OCI-LY1 (cell line): ENCODE measurements at regions not wholly inside any gene's neighbourhood (a gene's known extent, or its start where the extent isn't known, plus 50 kb on each side); places are given as distances from the start of the nearest gene placed in this dataset.

Experiments used
- H2AFZ ChIP-seq: fragments of 200-600 bp; sonication (generic), shearing (Covaris generic); 2 replicates; pipeline ENCODE4 v1.6.0; 2014; ENCODE audit warnings: antibody characterized with exemption, mild to moderate bottlenecking, low read length
- H3F3A ChIP-seq: fragments of 200-600 bp; sonication (generic), shearing (Covaris generic); 2 replicates; pipeline ENCODE4 v1.6.0; 2014; ENCODE audit warnings: mild to moderate bottlenecking, antibody characterized with exemption, low read length, moderate library complexity; ENCODE audit not compliant: insufficient read depth
- H3K27ac ChIP-seq: fragments of 200-600 bp; sonication (generic); 2 replicates; pipeline ENCODE4 v1.5.1; 2014; ENCODE audit warnings: low read length, mixed run types, mild to moderate bottlenecking, low read depth; ENCODE audit not compliant: poor library complexity, severe bottlenecking
- H3K27me3 ChIP-seq: fragments of 200-600 bp; sonication (generic); 2 replicates; pipeline ENCODE4 v1.6.0; 2014; ENCODE audit warnings: antibody characterized with exemption, mild to moderate bottlenecking, low read length, moderate library complexity; ENCODE audit not compliant: insufficient read depth
- H3K36me3 ChIP-seq: fragments of 200-600 bp; sonication (generic); 2 replicates; pipeline ENCODE4 v1.6.1; 2014; ENCODE audit warnings: mild to moderate bottlenecking, antibody characterized with exemption, low read length, moderate library complexity, mixed read lengths; ENCODE audit not compliant: insufficient read depth
- H3K4me1 ChIP-seq: fragments of 200-600 bp; sonication (generic); 2 replicates; pipeline ENCODE4 v1.5.1; 2014; ENCODE audit warnings: mild to moderate bottlenecking, low read length, moderate library complexity; ENCODE audit not compliant: insufficient read depth, severe bottlenecking
- H3K4me2 ChIP-seq: fragments of 200-600 bp; sonication (generic), shearing (Covaris generic); 2 replicates; pipeline ENCODE4 v1.6.1; 2014; ENCODE audit warnings: low read length
- H3K4me3 ChIP-seq: fragments of 200-600 bp; sonication (generic); 2 replicates; pipeline ENCODE4 v1.5.1; 2014; ENCODE audit warnings: low read length, low read depth, mild to moderate bottlenecking, mixed read lengths; ENCODE audit not compliant: poor library complexity, severe bottlenecking
- H3K79me2 ChIP-seq: fragments of 200-600 bp; shearing (Covaris generic); 2 replicates; pipeline ENCODE4 v1.6.1; 2016; ENCODE audit warnings: mixed run types, low read length, mixed read lengths; ENCODE audit not compliant: insufficient read depth
- H3K9ac ChIP-seq: fragments of 200-600 bp; sonication (generic), shearing (Covaris generic); 2 replicates; pipeline ENCODE4 v1.6.1; 2014; ENCODE audit warnings: mild to moderate bottlenecking, low read length, mixed read lengths
- H3K9me2 ChIP-seq: fragments of 200-600 bp; sonication (generic), shearing (Covaris generic); 2 replicates; pipeline ENCODE4 v1.6.1; 2014; ENCODE audit warnings: low read depth, mild to moderate bottlenecking, low read length, mixed read lengths
- H3K9me3 ChIP-seq: fragments of 200-600 bp; shearing (Covaris generic); 2 replicates; pipeline ENCODE4 v1.6.1; 2014; ENCODE audit warnings: low read length, mixed read lengths
- H4K20me1 ChIP-seq: fragments of 200-600 bp; sonication (generic), shearing (Covaris generic); 2 replicates; pipeline ENCODE4 v1.6.0; 2016; ENCODE audit warnings: mild to moderate bottlenecking, low read length; ENCODE audit not compliant: insufficient read depth
- EZH2 ChIP-seq: fragments of 200-600 bp; sonication (generic), shearing (Covaris generic); IDR thresholded peaks from 2 replicates; pipeline ENCODE4 v1.8.0; 2017; ENCODE audit warnings: borderline replicate concordance, mixed run types, mild to moderate bottlenecking, antibody characterized with exemption, low read length, moderate library complexity, mixed read lengths
- TF ChIP-seq, protein P1 (sequence below): fragments of 200-600 bp; sonication (generic), shearing (Covaris generic); IDR thresholded peaks from 2 replicates; pipeline ENCODE4 v1.5.1; 2017; ENCODE audit warnings: mild to moderate bottlenecking, antibody characterized with exemption, low read length, moderate library complexity, mixed read lengths

DNA sequence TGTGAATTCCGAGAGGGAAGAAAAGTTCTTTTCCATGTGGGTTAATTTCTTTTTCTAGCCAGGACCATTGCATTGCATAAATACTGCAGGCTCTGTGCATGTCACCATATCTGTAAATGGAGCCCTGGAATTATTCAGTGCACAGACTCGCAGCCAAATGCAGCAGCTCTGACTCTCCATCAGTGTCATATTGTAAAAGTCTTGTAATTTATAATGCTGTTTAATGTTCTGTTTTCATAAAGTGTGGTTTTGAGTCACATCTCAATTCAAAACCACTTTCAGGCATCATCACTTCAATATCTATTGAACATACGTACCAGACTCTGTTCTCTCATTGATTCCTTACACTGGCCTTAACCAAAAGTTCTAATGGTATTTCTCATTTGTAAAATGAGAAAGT is 193.9 kb upstream of the RPL34 start:
- H4K20me1 ChIP-seq, result no peaks in the 10 kb centered on the region
- H3K79me2 ChIP-seq, result no peaks in the 10 kb centered on the region
- no peaks in the 10 kb centered on the region for H3F3A ChIP-seq
- no peaks in the 10 kb centered on the region for H3K4me1 ChIP-seq
- no peaks in the 10 kb centered on the region for H3K9me3 ChIP-seq
- H3K9ac ChIP-seq, result no peak overlapping the region
- H3K4me2 ChIP-seq, result no peak overlapping the region
- no peak overlapping the region for H3K27ac ChIP-seq
- no peak for TF ChIP-seq EZH2
- TF ChIP-seq, protein P1, sequence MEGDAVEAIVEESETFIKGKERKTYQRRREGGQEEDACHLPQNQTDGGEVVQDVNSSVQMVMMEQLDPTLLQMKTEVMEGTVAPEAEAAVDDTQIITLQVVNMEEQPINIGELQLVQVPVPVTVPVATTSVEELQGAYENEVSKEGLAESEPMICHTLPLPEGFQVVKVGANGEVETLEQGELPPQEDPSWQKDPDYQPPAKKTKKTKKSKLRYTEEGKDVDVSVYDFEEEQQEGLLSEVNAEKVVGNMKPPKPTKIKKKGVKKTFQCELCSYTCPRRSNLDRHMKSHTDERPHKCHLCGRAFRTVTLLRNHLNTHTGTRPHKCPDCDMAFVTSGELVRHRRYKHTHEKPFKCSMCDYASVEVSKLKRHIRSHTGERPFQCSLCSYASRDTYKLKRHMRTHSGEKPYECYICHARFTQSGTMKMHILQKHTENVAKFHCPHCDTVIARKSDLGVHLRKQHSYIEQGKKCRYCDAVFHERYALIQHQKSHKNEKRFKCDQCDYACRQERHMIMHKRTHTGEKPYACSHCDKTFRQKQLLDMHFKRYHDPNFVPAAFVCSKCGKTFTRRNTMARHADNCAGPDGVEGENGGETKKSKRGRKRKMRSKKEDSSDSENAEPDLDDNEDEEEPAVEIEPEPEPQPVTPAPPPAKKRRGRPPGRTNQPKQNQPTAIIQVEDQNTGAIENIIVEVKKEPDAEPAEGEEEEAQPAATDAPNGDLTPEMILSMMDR, result no peak
- no peak overlapping the region for H3K4me3 ChIP-seq
- H3K36me3 ChIP-seq, result no peaks in the 10 kb centered on the region
- no peak overlapping the region for H2AFZ ChIP-seq
- H3K27me3 ChIP-seq, result no peaks in the 10 kb centered on the region
- no peaks in the 10 kb centered on the region for H3K9me2 ChIP-seq

DNA sequence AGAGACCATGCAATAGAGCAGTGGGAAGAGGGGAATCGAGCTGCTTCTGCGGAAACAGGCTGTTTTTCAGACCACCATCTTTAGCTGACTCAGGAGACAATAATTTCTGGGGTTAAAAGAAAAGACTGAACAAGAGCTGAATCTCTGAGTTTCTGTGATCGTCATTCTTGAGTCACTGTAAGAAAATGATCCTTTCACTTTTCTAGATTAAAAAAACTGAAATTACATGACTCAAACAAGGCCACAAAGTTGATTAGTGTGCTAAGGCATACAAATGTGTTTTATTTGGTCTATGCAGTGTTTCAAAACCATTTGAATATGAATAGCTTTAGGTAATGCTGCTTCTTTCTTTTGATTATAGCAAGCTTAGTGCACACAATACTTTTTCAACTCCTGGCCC is 194.4 kb upstream of the RPL34 start:
- H3K4me1 ChIP-seq, result no peaks in the 10 kb centered on the region
- H3K9me2 ChIP-seq, result no peaks in the 10 kb centered on the region
- H3K9ac ChIP-seq, result no peak overlapping the region
- H3K27me3 ChIP-seq, result no peaks in the 10 kb centered on the region
- H3K4me2 ChIP-seq, result no peak overlapping the region
- no peaks in the 10 kb centered on the region for H3K36me3 ChIP-seq
- H3K27ac ChIP-seq, result no peak overlapping the region
- no peak for TF ChIP-seq EZH2
- TF ChIP-seq, protein P1, result no peak
- no peak overlapping the region for H3K4me3 ChIP-seq
- no peaks in the 10 kb centered on the region for H3K79me2 ChIP-seq
- H4K20me1 ChIP-seq, result no peaks in the 10 kb centered on the region
- no peak overlapping the region for H2AFZ ChIP-seq
- no peaks in the 10 kb centered on the region for H3F3A ChIP-seq
- H3K9me3 ChIP-seq, result no peaks in the 10 kb centered on the region

DNA sequence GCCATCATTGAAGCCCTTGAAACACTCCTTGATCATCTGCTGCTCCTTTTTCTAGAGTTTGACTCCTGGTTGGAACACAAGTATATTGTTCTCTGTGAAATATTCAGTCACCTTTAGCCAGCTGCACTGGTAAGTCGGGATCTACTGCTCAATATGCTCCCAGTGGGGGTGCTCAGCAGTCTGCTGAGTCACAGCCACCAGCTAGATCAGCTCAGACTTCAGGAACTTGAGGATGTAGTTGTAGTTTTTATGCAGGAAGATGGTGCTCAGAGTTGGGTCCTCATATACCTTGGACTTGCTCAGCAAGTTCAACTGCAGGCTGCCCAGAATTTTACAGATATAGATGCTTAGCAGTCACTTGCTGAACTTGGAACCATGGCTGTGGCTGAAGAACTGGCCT is 202.5 kb upstream of the RPL34 start:
- Histone ChIP-seq H2AFZ (no peak overlapping the region), H4K20me1 (no peaks in the 10 kb centered on the region), H3F3A (no peaks in the 10 kb centered on the region), H3K9me3 (0 out of 2 replicates have a peak, but pooled peaks cover 2% of the 10 kb centered on the region), H3K79me2 (no peaks in the 10 kb centered on the region), H3K9me2 (no peaks in the 10 kb centered on the region), H3K4me1 (no peaks in the 10 kb centered on the region), H3K27ac (no peak overlapping the region), H3K27me3 (no peaks in the 10 kb centered on the region), H3K4me2 (no peak overlapping the region), H3K4me3 (no peak overlapping the region), H3K36me3 (no peaks in the 10 kb centered on the region), H3K9ac (no peak overlapping the region)
- TF ChIP-seq, protein P1, result no peak
- no peak for TF ChIP-seq EZH2
